ENCODE measurements at regions not wholly inside any gene's neighbourhood (a gene's known extent, or its start where the extent isn't known, plus 50 kb on each side); places are given as distances from the start of the nearest gene placed in this dataset.
"Not testable (repeated sequence)": the region's sequence is repeated elsewhere in the genome, so short reads cannot be mapped to it uniquely, and the experiment has no call there.

- Histone ChIP-seq H3K36me3 (ENCODE audit: insufficient read depth, low read length) (no peaks in the 10 kb centered on the region), H3K4me1 (ENCODE audit: insufficient read depth, low read length) (peaks cover 8% of the 10 kb centered on the region), H3K9ac (ENCODE audit: low read length) (no peak overlapping the region), H3K27ac (ENCODE audit: low read depth, low read length) (no peak overlapping the region), H3K4me3 (ENCODE audit: low read depth in 1 of 2, low read length in 2 of 2) (no peak overlapping the region), H3K9me3 (ENCODE audit: low read length) (no peaks in the 10 kb centered on the region), H3K27me3 (ENCODE audit: control insufficient read depth in 1 of 2, insufficient read depth in 2 of 2, low read length in 2 of 2) (no peaks in the 10 kb centered on the region)
Observed at GRCh38 chr2:150260636-150261035, 226.8 kb downstream of the RND3 start.

- Histone ChIP-seq H3K4me3 (ENCODE audit: low read depth in 1 of 2, low read length in 2 of 2) (no peak overlapping the region), H3K27me3 (ENCODE audit: control insufficient read depth in 1 of 2, insufficient read depth in 2 of 2, low read length in 2 of 2) (no peaks in the 10 kb centered on the region), H3K9me3 (ENCODE audit: low read length) (no peaks in the 10 kb centered on the region), H3K9ac (ENCODE audit: low read length) (no peak overlapping the region), H3K36me3 (ENCODE audit: insufficient read depth, low read length) (no peaks in the 10 kb centered on the region), H3K4me1 (ENCODE audit: insufficient read depth, low read length) (peaks cover 11% of the 10 kb centered on the region), H3K27ac (ENCODE audit: low read depth, low read length) (no peak overlapping the region)
Observed at GRCh38 chr2:150259746-150260145, 227.7 kb downstream of the RND3 start.

DNA sequence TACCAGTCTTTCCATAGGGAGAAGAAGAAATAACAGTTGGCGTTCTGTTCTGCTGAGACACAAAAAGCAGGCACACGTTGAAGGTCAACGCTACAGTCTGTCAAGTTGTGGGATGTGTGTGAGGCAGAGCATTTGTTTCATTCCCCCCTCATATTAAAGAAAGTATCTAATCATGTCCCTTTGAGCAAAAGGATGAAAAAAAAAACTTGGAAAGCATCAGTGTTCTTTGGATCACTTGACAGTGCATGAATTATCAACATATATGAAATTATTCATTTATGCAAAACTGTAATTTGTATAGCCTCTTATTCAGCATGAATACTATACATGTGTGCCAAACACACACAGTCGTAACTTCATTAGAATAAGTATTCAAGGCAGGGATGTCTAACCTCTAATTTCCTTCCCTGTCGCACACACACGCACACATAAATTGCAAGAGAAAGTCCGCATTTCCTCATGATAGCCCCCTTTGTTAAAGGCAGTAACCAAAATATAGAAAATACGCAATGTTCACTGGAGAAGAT is 228.6 kb downstream of the RND3 start:
- no peaks in the 10 kb centered on the region for H3K36me3 ChIP-seq (ENCODE audit: insufficient read depth, low read length)
- H3K27ac ChIP-seq (ENCODE audit: low read depth, low read length): no peak overlapping the region
- H3K4me3 ChIP-seq (ENCODE audit: low read depth in 1 of 2, low read length in 2 of 2): no peak overlapping the region
- H3K27me3 ChIP-seq (ENCODE audit: control insufficient read depth in 1 of 2, insufficient read depth in 2 of 2, low read length in 2 of 2): no peaks in the 10 kb centered on the region
- H3K9me3 ChIP-seq (ENCODE audit: low read length): no peaks in the 10 kb centered on the region
- no peak overlapping the region for H3K9ac ChIP-seq (ENCODE audit: low read length)
- peaks cover 11% of the 10 kb centered on the region for H3K4me1 ChIP-seq (ENCODE audit: insufficient read depth, low read length)

DNA sequence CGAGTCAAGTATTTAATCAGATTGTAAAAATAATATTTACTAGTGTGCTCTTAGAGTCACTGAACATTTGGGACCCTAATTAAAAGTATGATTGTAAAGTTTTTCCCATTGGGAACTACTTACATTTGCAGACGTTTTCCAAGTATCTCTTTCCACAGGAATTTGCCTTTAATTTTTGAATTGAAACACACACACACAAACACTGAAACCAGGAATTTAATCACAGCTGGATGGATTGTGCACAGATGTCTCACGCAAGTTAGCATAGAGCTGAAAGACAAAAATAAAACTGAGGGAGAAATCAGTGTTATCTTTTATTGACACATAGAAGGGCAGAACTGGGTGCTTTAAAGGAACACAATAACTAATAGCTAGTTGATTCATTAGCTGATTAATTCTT is 230.7 kb downstream of the RND3 start:
- no peaks in the 10 kb centered on the region for H3K36me3 ChIP-seq (ENCODE audit: insufficient read depth, low read length)
- peaks cover 11% of the 10 kb centered on the region for H3K4me1 ChIP-seq (ENCODE audit: insufficient read depth, low read length)
- no peak overlapping the region for H3K9ac ChIP-seq (ENCODE audit: low read length)
- H3K9me3 ChIP-seq (ENCODE audit: low read length): no peaks in the 10 kb centered on the region
- no peak overlapping the region for H3K27ac ChIP-seq (ENCODE audit: low read depth, low read length)
- no peak overlapping the region for H3K4me3 ChIP-seq (ENCODE audit: low read depth in 1 of 2, low read length in 2 of 2)
- H3K27me3 ChIP-seq (ENCODE audit: control insufficient read depth in 1 of 2, insufficient read depth in 2 of 2, low read length in 2 of 2): no peaks in the 10 kb centered on the region

DNA sequence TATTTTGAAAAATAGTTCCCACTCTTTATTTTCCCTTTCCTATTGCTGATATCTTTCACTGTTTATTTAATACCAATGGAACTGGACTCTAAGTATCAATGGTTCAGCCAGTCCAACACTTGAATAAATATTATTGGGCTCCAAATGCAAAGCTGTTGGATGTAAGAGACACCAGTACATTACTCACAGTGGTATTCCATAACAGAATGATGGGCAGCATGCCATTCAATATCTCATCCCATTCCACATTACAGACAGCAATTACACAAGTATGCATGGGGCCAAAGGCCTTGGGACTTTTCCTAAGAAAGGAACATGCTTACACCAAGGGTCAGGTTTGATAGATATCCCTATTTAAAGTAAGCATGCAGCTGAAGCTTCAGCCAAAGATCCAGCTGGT is 231.9 kb downstream of the RND3 start:
- no peaks in the 10 kb centered on the region for H3K9me3 ChIP-seq (ENCODE audit: low read length)
- H3K9ac ChIP-seq (ENCODE audit: low read length): no peak overlapping the region
- H3K27ac ChIP-seq (ENCODE audit: low read depth, low read length): no peak overlapping the region
- H3K4me1 ChIP-seq (ENCODE audit: insufficient read depth, low read length): peaks cover 11% of the 10 kb centered on the region
- no peaks in the 10 kb centered on the region for H3K36me3 ChIP-seq (ENCODE audit: insufficient read depth, low read length)
- H3K4me3 ChIP-seq (ENCODE audit: low read depth in 1 of 2, low read length in 2 of 2): no peak overlapping the region
- no peaks in the 10 kb centered on the region for H3K27me3 ChIP-seq (ENCODE audit: control insufficient read depth in 1 of 2, insufficient read depth in 2 of 2, low read length in 2 of 2)

DNA sequence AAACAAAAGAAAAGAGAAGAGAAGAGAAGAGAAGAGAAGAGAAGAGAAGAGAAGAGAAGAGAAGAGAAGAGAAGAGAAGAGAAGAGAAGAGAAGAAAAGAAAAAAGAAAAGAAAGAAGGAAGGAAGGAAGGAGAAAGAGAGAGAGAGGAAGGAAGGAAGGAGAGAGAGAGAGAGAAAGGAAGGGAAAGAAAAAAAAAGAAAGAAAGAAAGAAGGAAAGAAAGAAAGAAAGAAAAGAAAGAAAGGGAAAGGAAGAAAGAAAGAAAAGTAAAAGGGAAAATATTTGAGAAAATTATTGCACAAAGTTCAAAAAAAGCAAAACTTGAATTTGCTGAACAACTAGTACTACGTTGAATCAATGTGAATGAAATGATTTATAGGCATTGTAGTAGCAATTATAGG is 237.7 kb downstream of the RND3 start:
- not testable (repeated sequence) for H3K4me3 ChIP-seq (ENCODE audit: low read depth in 1 of 2, low read length in 2 of 2); H3K36me3 ChIP-seq (ENCODE audit: insufficient read depth, low read length); H3K9me3 ChIP-seq (ENCODE audit: low read length); H3K27ac ChIP-seq (ENCODE audit: low read depth, low read length); H3K27me3 ChIP-seq (ENCODE audit: control insufficient read depth in 1 of 2, insufficient read depth in 2 of 2, low read length in 2 of 2); H3K4me1 ChIP-seq (ENCODE audit: insufficient read depth, low read length); H3K9ac ChIP-seq (ENCODE audit: low read length)

DNA sequence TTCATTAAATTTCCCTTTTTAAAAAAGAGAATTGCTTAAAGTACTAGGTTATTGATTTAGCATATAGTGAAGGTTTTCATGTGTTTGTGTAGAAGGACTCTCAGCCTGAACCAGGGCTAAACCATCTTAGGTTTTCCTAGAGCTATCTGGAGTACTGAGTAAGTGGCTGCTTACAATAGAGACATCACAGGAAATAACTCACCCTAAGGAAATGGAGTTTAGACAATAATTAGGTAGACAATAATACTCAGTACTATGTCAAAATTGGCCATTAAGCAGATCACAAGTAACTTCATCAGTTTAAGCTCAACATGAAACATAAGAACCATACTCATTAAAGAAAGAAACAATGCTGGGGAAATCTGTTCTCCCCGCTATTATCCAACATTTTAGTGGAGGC is 240.0 kb downstream of the RND3 start:
- Histone ChIP-seq H3K9ac (ENCODE audit: low read length) (no peak overlapping the region), H3K27ac (ENCODE audit: low read depth, low read length) (no peak overlapping the region), H3K9me3 (ENCODE audit: low read length) (no peaks in the 10 kb centered on the region), H3K36me3 (ENCODE audit: insufficient read depth, low read length) (no peaks in the 10 kb centered on the region), H3K4me3 (ENCODE audit: low read depth in 1 of 2, low read length in 2 of 2) (no peak overlapping the region), H3K4me1 (ENCODE audit: insufficient read depth, low read length) (no peaks in the 10 kb centered on the region), H3K27me3 (ENCODE audit: control insufficient read depth in 1 of 2, insufficient read depth in 2 of 2, low read length in 2 of 2) (no peaks in the 10 kb centered on the region)

- Histone ChIP-seq H3K9me3 (ENCODE audit: low read length) (no peaks in the 10 kb centered on the region), H3K4me1 (ENCODE audit: insufficient read depth, low read length) (no peaks in the 10 kb centered on the region), H3K27ac (ENCODE audit: low read depth, low read length) (no peak overlapping the region), H3K4me3 (ENCODE audit: low read depth in 1 of 2, low read length in 2 of 2) (no peak overlapping the region), H3K9ac (ENCODE audit: low read length) (no peak overlapping the region), H3K36me3 (ENCODE audit: insufficient read depth, low read length) (no peaks in the 10 kb centered on the region), H3K27me3 (ENCODE audit: control insufficient read depth in 1 of 2, insufficient read depth in 2 of 2, low read length in 2 of 2) (no peaks in the 10 kb centered on the region)
Observed at GRCh38 chr2:150234787-150235446, 252.6 kb downstream of the RND3 start.

- H3K27ac ChIP-seq (ENCODE audit: low read depth, low read length): no peak overlapping the region
- no peaks in the 10 kb centered on the region for H3K4me1 ChIP-seq (ENCODE audit: insufficient read depth, low read length)
- no peaks in the 10 kb centered on the region for H3K27me3 ChIP-seq (ENCODE audit: control insufficient read depth in 1 of 2, insufficient read depth in 2 of 2, low read length in 2 of 2)
- no peaks in the 10 kb centered on the region for H3K9me3 ChIP-seq (ENCODE audit: low read length)
- no peak overlapping the region for H3K9ac ChIP-seq (ENCODE audit: low read length)
- H3K36me3 ChIP-seq (ENCODE audit: insufficient read depth, low read length): no peaks in the 10 kb centered on the region
- no peak overlapping the region for H3K4me3 ChIP-seq (ENCODE audit: low read depth in 1 of 2, low read length in 2 of 2)
Observed at GRCh38 chr2:150232871-150233270, 254.6 kb downstream of the RND3 start.

DNA sequence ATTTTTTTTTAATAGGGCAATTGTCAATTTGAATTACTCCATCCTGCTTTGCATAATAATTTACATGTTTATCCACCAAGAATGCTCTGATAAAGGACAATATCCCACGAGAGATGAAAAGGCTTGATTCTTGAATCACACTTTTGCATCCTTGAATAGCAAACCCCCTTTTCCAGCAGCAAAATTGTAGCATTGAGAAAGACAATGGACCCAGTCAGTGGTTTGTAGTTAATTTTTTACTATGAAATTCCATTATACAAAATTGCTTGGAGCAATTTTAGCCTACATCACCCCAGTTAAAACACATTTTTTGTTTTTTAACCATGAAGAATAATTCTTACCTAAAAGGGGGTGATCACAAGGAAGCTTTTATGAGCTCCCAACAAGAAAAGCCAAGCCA is 255.1 kb downstream of the RND3 start:
- no peaks in the 10 kb centered on the region for H3K4me1 ChIP-seq (ENCODE audit: insufficient read depth, low read length)
- no peak overlapping the region for H3K9ac ChIP-seq (ENCODE audit: low read length)
- H3K4me3 ChIP-seq (ENCODE audit: low read depth in 1 of 2, low read length in 2 of 2): no peak overlapping the region
- no peaks in the 10 kb centered on the region for H3K9me3 ChIP-seq (ENCODE audit: low read length)
- H3K27me3 ChIP-seq (ENCODE audit: control insufficient read depth in 1 of 2, insufficient read depth in 2 of 2, low read length in 2 of 2): no peaks in the 10 kb centered on the region
- no peak overlapping the region for H3K27ac ChIP-seq (ENCODE audit: low read depth, low read length)
- H3K36me3 ChIP-seq (ENCODE audit: insufficient read depth, low read length): no peaks in the 10 kb centered on the region

DNA sequence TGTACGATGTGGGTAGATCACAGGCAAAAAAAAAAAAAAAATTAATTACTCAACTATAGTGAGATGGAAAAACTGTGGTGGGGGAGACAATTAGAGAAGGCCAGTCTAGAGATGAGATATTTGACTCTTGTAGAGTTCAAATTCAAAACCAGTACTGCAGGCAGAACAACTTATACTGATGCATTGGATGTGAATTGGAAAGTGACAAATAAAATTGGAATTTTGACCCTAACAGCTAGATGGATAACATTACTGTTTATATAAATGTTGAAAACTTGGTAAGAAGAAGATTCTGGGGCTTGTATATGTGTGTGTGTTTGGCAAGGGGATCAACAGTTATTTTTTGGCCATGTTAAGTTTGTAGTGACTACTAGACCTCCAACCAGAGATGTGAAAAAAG is 256.9 kb downstream of the RND3 start:
- H3K9ac ChIP-seq (ENCODE audit: low read length): no peak overlapping the region
- H3K36me3 ChIP-seq (ENCODE audit: insufficient read depth, low read length): no peaks in the 10 kb centered on the region
- H3K27me3 ChIP-seq (ENCODE audit: control insufficient read depth in 1 of 2, insufficient read depth in 2 of 2, low read length in 2 of 2): no peaks in the 10 kb centered on the region
- H3K27ac ChIP-seq (ENCODE audit: low read depth, low read length): no peak overlapping the region
- no peak overlapping the region for H3K4me3 ChIP-seq (ENCODE audit: low read depth in 1 of 2, low read length in 2 of 2)
- H3K9me3 ChIP-seq (ENCODE audit: low read length): no peaks in the 10 kb centered on the region
- H3K4me1 ChIP-seq (ENCODE audit: insufficient read depth, low read length): no peaks in the 10 kb centered on the region

DNA sequence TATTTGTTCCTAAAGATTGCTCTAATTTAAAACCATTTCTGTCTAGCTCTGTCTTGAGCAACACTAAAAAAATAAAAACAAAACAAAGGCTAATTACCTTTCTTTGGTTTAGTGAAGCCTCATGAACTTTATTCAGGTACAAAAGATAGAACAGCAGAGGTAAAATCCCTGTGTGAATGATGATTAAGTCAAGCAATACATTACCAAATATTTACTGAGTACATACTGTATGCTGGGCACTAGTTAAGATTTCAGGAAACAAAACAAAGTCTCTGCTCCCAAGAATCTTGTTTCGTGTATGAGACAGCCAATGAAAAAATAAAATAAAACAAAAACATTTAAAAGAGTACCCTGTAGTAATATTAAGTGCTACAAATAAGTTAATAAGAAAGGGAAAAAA is 257.5 kb downstream of the RND3 start:
- no peak overlapping the region for H3K9ac ChIP-seq (ENCODE audit: low read length)
- no peaks in the 10 kb centered on the region for H3K36me3 ChIP-seq (ENCODE audit: insufficient read depth, low read length)
- H3K27me3 ChIP-seq (ENCODE audit: control insufficient read depth in 1 of 2, insufficient read depth in 2 of 2, low read length in 2 of 2): no peaks in the 10 kb centered on the region
- H3K27ac ChIP-seq (ENCODE audit: low read depth, low read length): no peak overlapping the region
- no peak overlapping the region for H3K4me3 ChIP-seq (ENCODE audit: low read depth in 1 of 2, low read length in 2 of 2)
- no peaks in the 10 kb centered on the region for H3K9me3 ChIP-seq (ENCODE audit: low read length)
- no peaks in the 10 kb centered on the region for H3K4me1 ChIP-seq (ENCODE audit: insufficient read depth, low read length)
